ENCODE measurements at regions not wholly inside any gene's neighbourhood (a gene's known extent, or its start where the extent isn't known, plus 50 kb on each side); places are given as distances from the start of the nearest gene placed in this dataset.

- ATAC-seq, result no peak
- intact Hi-C loops (cut with DNase I), result no loop called here
- no peaks in the 10 kb centered on the region for H3K4me1 ChIP-seq
- no peak overlapping the region for H3K27ac ChIP-seq
- DNase-seq, result no peak
- H3K27me3 ChIP-seq, result no peaks in the 10 kb centered on the region
- H3K36me3 ChIP-seq, result no peaks in the 10 kb centered on the region
- no peak for TF ChIP-seq CTCF (IDR thresholded peaks at IDR 0.05)
- no peak overlapping the region for H3K4me3 ChIP-seq
- no peaks in the 10 kb centered on the region for H3K9me3 ChIP-seq
Observed at GRCh38 chr6:104130343-104130742, 729.4 kb downstream of the HACE1 start.

- no peaks in the 10 kb centered on the region for H3K36me3 ChIP-seq
- H3K27me3 ChIP-seq, result no peaks in the 10 kb centered on the region
- no peak for TF ChIP-seq CTCF (IDR thresholded peaks at IDR 0.05)
- intact Hi-C loops (cut with DNase I), result no loop called here
- H3K27ac ChIP-seq, result no peak overlapping the region
- H3K4me3 ChIP-seq, result no peak overlapping the region
- H3K4me1 ChIP-seq, result no peaks in the 10 kb centered on the region
- no peak for ATAC-seq
- DNase-seq, result no peak
- peaks cover 0 to 3% of the 10 kb centered on the region in 2 donors for H3K9me3 ChIP-seq
Observed at GRCh38 chr6:104126315-104127005, 733.3 kb downstream of the HACE1 start.

GRCh38 chr6:104123227-104123626, 736.5 kb downstream of the HACE1 start:
- DNase-seq, result no peak
- Histone ChIP-seq H3K27me3 (no peaks in the 10 kb centered on the region), H3K27ac (no peak overlapping the region), H3K4me3 (no peak overlapping the region), H3K36me3 (no peaks in the 10 kb centered on the region), H3K4me1 (no peaks in the 10 kb centered on the region), H3K9me3 (peaks cover 0 to 5% of the 10 kb centered on the region in 2 donors)
- TF ChIP-seq CTCF (IDR thresholded peaks at IDR 0.05), result no peak
- no peak for ATAC-seq
- intact Hi-C loops (cut with DNase I), result no loop called here

GRCh38 chr6:104118274-104118673, 741.4 kb downstream of the HACE1 start:
- DNase-seq (no peak), ATAC-seq (no peak)
- TF ChIP-seq CTCF (IDR thresholded peaks at IDR 0.05), result no peak
- H3K36me3 ChIP-seq, result no peaks in the 10 kb centered on the region
- H3K9me3 ChIP-seq, result peaks cover 0 to 2% of the 10 kb centered on the region in 2 donors
- H3K4me1 ChIP-seq, result no peaks in the 10 kb centered on the region
- H3K27ac ChIP-seq, result no peak overlapping the region
- no peaks in the 10 kb centered on the region for H3K27me3 ChIP-seq
- H3K4me3 ChIP-seq, result no peak overlapping the region
- intact Hi-C loops (cut with DNase I), result no loop called here

GRCh38 chr6:104109806-104110205, 749.9 kb downstream of the HACE1 start:
- Histone ChIP-seq H3K27ac (no peak overlapping the region), H3K4me1 (no peaks in the 10 kb centered on the region), H3K27me3 (no peaks in the 10 kb centered on the region), H3K36me3 (no peaks in the 10 kb centered on the region), H3K9me3 (peaks cover 0 to 4% of the 10 kb centered on the region in 2 donors), H3K4me3 (no peak overlapping the region)
- ATAC-seq, result no peak
- no peak for DNase-seq
- intact Hi-C loops (cut with DNase I), result no loop called here
- TF ChIP-seq CTCF (IDR thresholded peaks at IDR 0.05), result no peak

Measured in left lung (tissue), 4 donors.